SK-N-SH (cell line): ENCODE measurements at regions not wholly inside any gene's neighbourhood (a gene's known extent, or its start where the extent isn't known, plus 50 kb on each side); places are given as distances from the start of the nearest gene placed in this dataset.

ENCODE experiments used
- CTCF ChIA-PET: fragments of 300-600, 350-600 bp; formaldehyde crosslinking; extraction: SDS; loops from one replicate; lab custom pipeline; 2021; lab: Yijun Ruan, JAX
- POLR2A ChIA-PET: fragments of 350-600 bp; sonication (Branson Sonifier 250); formaldehyde crosslinking; extraction: SDS; loops from one replicate; lab custom pipeline; 2020; ENCODE audit warnings: antibody characterized with exemption, inconsistent platforms; lab: Yijun Ruan, JAX
- DNase-seq: peaks from one replicate; pipeline ENCODE4 v3.0.0; 2012
- H2AFZ ChIP-seq: fragments of 200-600 bp; sonication (generic); 2 replicates; pipeline ENCODE4 v1.8.1; 2016; ENCODE audit warnings: antibody characterized with exemption, mild to moderate bottlenecking, low read depth
- H3F3A ChIP-seq: fragments of 200-600 bp; sonication (generic); replicated peaks from 2 replicates; pipeline ENCODE3; 2016; ENCODE audit warnings: antibody characterized with exemption, mild to moderate bottlenecking; ENCODE audit not compliant: insufficient read depth
- H3K27ac ChIP-seq, 2 experiments: fragments of 200-500 bp in 1 of 2; fragments of 200-600 bp in 1 of 2; sonication (Bioruptor generic) in 1 of 2; sonication (generic), shearing (Covaris generic) in 1 of 2; 2 replicates each; pipeline versions ENCODE4 v1.5.1 to v1.6.1; 2014 to 2016; ENCODE audit warnings: low read depth in 2 of 2, inconsistent platforms in 1 of 2, low read length in 1 of 2, mild to moderate bottlenecking in 1 of 2, mixed read lengths in 1 of 2
- H3K27me3 ChIP-seq: fragments of 200-600 bp; sonication (generic), shearing (Covaris generic); 2 replicates; pipeline ENCODE4 v1.6.1; 2016; ENCODE audit warnings: mixed run types; ENCODE audit not compliant: insufficient read depth
- H3K36me3 ChIP-seq, 2 experiments: fragments of 200-500 bp in 1 of 2; fragments of 200-600 bp in 1 of 2; sonication (Bioruptor generic) in 1 of 2; sonication (generic) in 1 of 2; replicated peaks in 1 of 2; 2 replicates each; pipeline versions ENCODE3 to v1.5.1; 2014 to 2016; ENCODE audit warnings: low read length in 1 of 2, mild to moderate bottlenecking in 1 of 2; ENCODE audit not compliant: insufficient read depth in 2 of 2, control insufficient read depth in 1 of 2
- H3K4me1 ChIP-seq, 2 experiments: fragments of 200-500 bp in 1 of 2; fragments of 200-600 bp in 1 of 2; sonication (Bioruptor generic) in 1 of 2; sonication (generic), shearing (Covaris generic) in 1 of 2; 2 replicates each; pipeline versions ENCODE4 v1.5.1 to v1.6.1; 2014 to 2016; ENCODE audit warnings: low read depth in 1 of 2, low read length in 1 of 2, mixed run types in 1 of 2; ENCODE audit not compliant: insufficient read depth in 2 of 2, control insufficient read depth in 1 of 2
- H3K4me2 ChIP-seq: fragments of 200-600 bp; sonication (generic), shearing (Covaris generic); 2 replicates; pipeline ENCODE4 v1.6.1; 2017; ENCODE audit warnings: mixed run types
- H3K4me3 ChIP-seq, 2 experiments: fragments of 200-500 bp in 1 of 2; fragments of 200-600 bp in 1 of 2; sonication (Bioruptor generic) in 1 of 2; sonication (generic), shearing (Covaris generic) in 1 of 2; 2 replicates each; pipeline versions ENCODE4 v1.5.1 to v1.8.1; 2014 to 2016; ENCODE audit warnings: low read depth in 2 of 2, inconsistent platforms in 1 of 2, low read length in 1 of 2, mild to moderate bottlenecking in 1 of 2, mixed read lengths in 1 of 2, moderate library complexity in 1 of 2
- H3K79me2 ChIP-seq: fragments of 200-600 bp; sonication (generic); 2 replicates; pipeline ENCODE4 v1.8.1; 2017; ENCODE audit warnings: mild to moderate bottlenecking; ENCODE audit not compliant: insufficient read depth
- H3K9ac ChIP-seq: fragments of 200-600 bp; sonication (generic); 2 replicates; pipeline ENCODE4 v1.6.1; 2017; ENCODE audit warnings: mixed run types
- H3K9me2 ChIP-seq: fragments of 200-600 bp; sonication (generic); 2 replicates; pipeline ENCODE4 v1.6.1; 2017; ENCODE audit warnings: mixed run types
- H3K9me3 ChIP-seq: fragments of 200-600 bp; sonication (generic); 2 replicates; pipeline ENCODE4 v1.6.1; 2017; ENCODE audit warnings: mixed run types, mild to moderate bottlenecking, moderate library complexity
- H4K20me1 ChIP-seq: fragments of 200-600 bp; sonication (generic); 2 replicates; pipeline ENCODE4 v1.6.1; 2017; ENCODE audit warnings: mild to moderate bottlenecking, mixed run types; ENCODE audit not compliant: insufficient read depth
- EP300 ChIP-seq, 2 experiments: IDR thresholded peaks; 2 replicates each; pipeline versions ENCODE4 v1.4.0 to v1.6.1; 2012; ENCODE audit warnings: borderline replicate concordance in 1 of 2, low read depth in 1 of 2, low read length in 1 of 2
- EZH2phosphoT487 ChIP-seq: fragments of 200-600 bp; sonication (generic); IDR thresholded peaks from 2 replicates; pipeline ENCODE4 v1.6.1; 2017; ENCODE audit warnings: low read depth, mixed run types, mild to moderate bottlenecking, antibody characterized with exemption, moderate library complexity, borderline replicate concordance
- FOSL2 ChIP-seq: IDR thresholded peaks from 2 replicates; pipeline ENCODE4 v1.4.0; 2012; ENCODE audit warnings: low read depth, mild to moderate bottlenecking, moderate library complexity, borderline replicate concordance
- GATA2 ChIP-seq: sonication (generic); formaldehyde crosslinking; IDR thresholded peaks from 2 replicates; pipeline ENCODE4 v1.5.0; 2020; ENCODE audit warnings: mild to moderate bottlenecking, missing genetic modification reagents
- IRF3 ChIP-seq: fragments of 150-350 bp; IDR thresholded peaks from 2 replicates; pipeline ENCODE4 v1.6.1; 2016; ENCODE audit warnings: mild to moderate bottlenecking, low read depth, low read length
- MAX ChIP-seq: IDR thresholded peaks from 2 replicates; pipeline ENCODE4 v1.4.0; 2012; ENCODE audit warnings: low read depth
- NFIC ChIP-seq: IDR thresholded peaks from 2 replicates; pipeline ENCODE4 v1.4.0; 2012; ENCODE audit warnings: borderline replicate concordance
- POLR2AphosphoS5 ChIP-seq: IDR thresholded peaks from 2 replicates; pipeline ENCODE4 v1.6.1; 2012; ENCODE audit warnings: low read depth, low read length
- RCOR1 ChIP-seq: fragments of 150-350 bp; IDR thresholded peaks from 2 replicates; pipeline ENCODE4 v1.6.1; 2017; ENCODE audit warnings: antibody characterized with exemption, low read length
- RXRA ChIP-seq: IDR thresholded peaks from 2 replicates; pipeline ENCODE4 v1.4.0; 2012; ENCODE audit warnings: low read depth, mild to moderate bottlenecking, borderline replicate concordance
- SIN3A ChIP-seq: IDR thresholded peaks from 2 replicates; pipeline ENCODE4 v1.6.1; 2012; ENCODE audit warnings: low read depth, mild to moderate bottlenecking, low read length, moderate library complexity, borderline replicate concordance
- TAF1 ChIP-seq: IDR thresholded peaks from 2 replicates; pipeline ENCODE4 v1.6.1; 2012; ENCODE audit warnings: low read depth, mild to moderate bottlenecking, low read length, moderate library complexity, borderline replicate concordance
- USF2 ChIP-seq: fragments of 150-350 bp; IDR thresholded peaks from 2 replicates; pipeline ENCODE4 v1.6.1; 2017; ENCODE audit warnings: antibody characterized with exemption, low read length, low read depth, borderline replicate concordance
- WGBS: methylation state at CpG from one replicate; pipeline ENCODE4 v1.1.6; 2017; ENCODE audit warnings: low lambda C conversion rate; 5-methylcytosine and 5-hydroxymethylcytosine counted together
- TF ChIP-seq, protein P1 (sequence below): fragments of 200-600 bp; sonication (generic); IDR thresholded peaks from 2 replicates; pipeline ENCODE4 v1.6.1; 2017; ENCODE audit warnings: antibody characterized with exemption, mild to moderate bottlenecking, moderate library complexity
- TF ChIP-seq, protein P2 (sequence below): IDR thresholded peaks from 2 replicates; pipeline ENCODE4 v1.4.0; 2012; ENCODE audit warnings: low read depth, borderline replicate concordance

DNA sequence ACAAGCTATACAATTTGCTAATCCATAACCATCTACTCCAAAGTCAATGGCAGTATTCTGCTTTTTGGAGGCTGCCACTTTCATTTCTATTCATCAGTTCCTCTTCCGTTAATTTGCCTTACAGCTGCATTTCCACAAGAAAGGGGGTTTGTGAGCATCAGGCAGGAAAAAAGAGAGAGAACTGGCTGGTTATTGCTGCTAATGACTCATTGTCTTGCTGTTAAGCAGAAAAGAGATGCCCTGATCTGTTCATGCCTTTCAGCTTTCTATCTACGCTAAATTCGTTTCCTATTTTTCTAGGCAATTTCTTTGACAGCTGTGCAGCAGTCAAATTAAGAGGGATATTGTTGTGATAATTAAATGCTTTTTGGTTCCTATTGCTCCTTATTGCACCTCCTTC, 65.9 kb upstream of the GNAQ start:
- ChIA-PET POLR2A (no interaction called here), CTCF (interaction anchor here (1.6 kb wide), 1 partner anchor 664 kb away, joined by 5 read pairs; no protein-coding TSS in a partner anchor)
- no peak overlapping the region for H3K27ac ChIP-seq
- 73% methylated on average over 3 of the region's 3 CpGs for WGBS
- no peaks in the 10 kb centered on the region for H4K20me1 ChIP-seq
- no peak overlapping the region for H3K4me3 ChIP-seq
- no peaks in the 10 kb centered on the region for H3K79me2 ChIP-seq
- H3F3A ChIP-seq: no peaks in the 10 kb centered on the region
- no peak for DNase-seq
- no peak overlapping the region for H3K9ac ChIP-seq
- no peaks in the 10 kb centered on the region for H3K4me1 ChIP-seq
- no peaks in the 10 kb centered on the region for H3K36me3 ChIP-seq
- no peaks in the 10 kb centered on the region for H3K27me3 ChIP-seq
- H3K9me2 ChIP-seq: no peaks in the 10 kb centered on the region
- no peak overlapping the region for H2AFZ ChIP-seq
- H3K9me3 ChIP-seq: no peaks in the 10 kb centered on the region
- H3K4me2 ChIP-seq: no peak overlapping the region
- TF ChIP-seq POLR2AphosphoS5 (no peak), EP300 (IDR thresholded peaks at IDR 0.05; ENCODE audit: borderline replicate concordance in 1 of 2, low read depth in 1 of 2, low read length in 1 of 2) (no peak), MAX (no peak), RCOR1 (no peak), SIN3A (no peak), TAF1 (no peak), EZH2phosphoT487 (no peak), NFIC (no peak), FOSL2 (no peak), GATA2 (CRISPR knock-in tag) (no peak), USF2 (no peak), RXRA (no peak)
- TF ChIP-seq, protein P1, sequence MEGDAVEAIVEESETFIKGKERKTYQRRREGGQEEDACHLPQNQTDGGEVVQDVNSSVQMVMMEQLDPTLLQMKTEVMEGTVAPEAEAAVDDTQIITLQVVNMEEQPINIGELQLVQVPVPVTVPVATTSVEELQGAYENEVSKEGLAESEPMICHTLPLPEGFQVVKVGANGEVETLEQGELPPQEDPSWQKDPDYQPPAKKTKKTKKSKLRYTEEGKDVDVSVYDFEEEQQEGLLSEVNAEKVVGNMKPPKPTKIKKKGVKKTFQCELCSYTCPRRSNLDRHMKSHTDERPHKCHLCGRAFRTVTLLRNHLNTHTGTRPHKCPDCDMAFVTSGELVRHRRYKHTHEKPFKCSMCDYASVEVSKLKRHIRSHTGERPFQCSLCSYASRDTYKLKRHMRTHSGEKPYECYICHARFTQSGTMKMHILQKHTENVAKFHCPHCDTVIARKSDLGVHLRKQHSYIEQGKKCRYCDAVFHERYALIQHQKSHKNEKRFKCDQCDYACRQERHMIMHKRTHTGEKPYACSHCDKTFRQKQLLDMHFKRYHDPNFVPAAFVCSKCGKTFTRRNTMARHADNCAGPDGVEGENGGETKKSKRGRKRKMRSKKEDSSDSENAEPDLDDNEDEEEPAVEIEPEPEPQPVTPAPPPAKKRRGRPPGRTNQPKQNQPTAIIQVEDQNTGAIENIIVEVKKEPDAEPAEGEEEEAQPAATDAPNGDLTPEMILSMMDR: no peak
- TF ChIP-seq, protein P2, sequence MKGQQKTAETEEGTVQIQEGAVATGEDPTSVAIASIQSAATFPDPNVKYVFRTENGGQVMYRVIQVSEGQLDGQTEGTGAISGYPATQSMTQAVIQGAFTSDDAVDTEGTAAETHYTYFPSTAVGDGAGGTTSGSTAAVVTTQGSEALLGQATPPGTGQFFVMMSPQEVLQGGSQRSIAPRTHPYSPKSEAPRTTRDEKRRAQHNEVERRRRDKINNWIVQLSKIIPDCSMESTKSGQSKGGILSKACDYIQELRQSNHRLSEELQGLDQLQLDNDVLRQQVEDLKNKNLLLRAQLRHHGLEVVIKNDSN: no peak

DNA sequence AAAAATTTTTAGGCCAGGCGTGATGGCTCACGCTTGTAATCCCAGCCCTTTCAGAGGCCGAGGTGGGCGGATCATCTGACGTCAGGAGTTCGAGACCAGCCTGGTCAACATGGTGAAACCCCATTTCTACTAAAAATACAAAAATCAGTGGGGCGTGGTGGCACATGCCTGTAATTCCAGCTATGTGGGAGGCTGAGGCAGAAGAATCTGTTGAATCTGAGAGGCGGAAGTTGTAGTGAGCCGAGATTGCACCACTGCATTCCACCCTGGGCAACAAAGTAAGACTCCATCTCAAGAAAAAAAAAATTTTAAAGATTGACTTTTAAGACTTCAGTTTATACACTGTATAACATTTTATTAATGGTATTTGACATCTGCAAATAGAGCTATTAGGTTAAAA, 60.1 kb upstream of the GNAQ start:
- no peak overlapping the region for H2AFZ ChIP-seq
- H3K4me1 ChIP-seq: no peaks in the 10 kb centered on the region
- no peak for DNase-seq
- no peaks in the 10 kb centered on the region for H3K9me2 ChIP-seq
- no peak overlapping the region for H3K4me2 ChIP-seq
- H4K20me1 ChIP-seq: no peaks in the 10 kb centered on the region
- H3F3A ChIP-seq: no peaks in the 10 kb centered on the region
- ChIA-PET POLR2A (no interaction called here), CTCF (no interaction called here)
- H3K27ac ChIP-seq: no peak overlapping the region
- 83% methylated on average over 9 of the region's 9 CpGs for WGBS
- no peak overlapping the region for H3K9ac ChIP-seq
- TF ChIP-seq TAF1 (no peak), RXRA (no peak), IRF3 (no peak)
- TF ChIP-seq, protein P1: no peak
- H3K27me3 ChIP-seq: no peaks in the 10 kb centered on the region
- H3K4me3 ChIP-seq: no peak overlapping the region
- no peaks in the 10 kb centered on the region for H3K79me2 ChIP-seq
- H3K36me3 ChIP-seq: no peaks in the 10 kb centered on the region
- H3K9me3 ChIP-seq: no peaks in the 10 kb centered on the region
